VCaP (cell line): ENCODE measurements at regions not wholly inside any gene's neighbourhood (a gene's known extent, or its start where the extent isn't known, plus 50 kb on each side); places are given as distances from the start of the nearest gene placed in this dataset.

Experiments used
- H3K27ac ChIP-seq: fragments of 450-650 bp; 2 replicates; pipeline ENCODE4 v1.5.1; 2017
- TF ChIP-seq, protein P1 (sequence below): fragments of 450-650 bp; conservative IDR thresholded peaks from 2 replicates; pipeline ENCODE4 v1.5.1; 2017; ENCODE audit warnings: mild to moderate bottlenecking, moderate library complexity

DNA sequence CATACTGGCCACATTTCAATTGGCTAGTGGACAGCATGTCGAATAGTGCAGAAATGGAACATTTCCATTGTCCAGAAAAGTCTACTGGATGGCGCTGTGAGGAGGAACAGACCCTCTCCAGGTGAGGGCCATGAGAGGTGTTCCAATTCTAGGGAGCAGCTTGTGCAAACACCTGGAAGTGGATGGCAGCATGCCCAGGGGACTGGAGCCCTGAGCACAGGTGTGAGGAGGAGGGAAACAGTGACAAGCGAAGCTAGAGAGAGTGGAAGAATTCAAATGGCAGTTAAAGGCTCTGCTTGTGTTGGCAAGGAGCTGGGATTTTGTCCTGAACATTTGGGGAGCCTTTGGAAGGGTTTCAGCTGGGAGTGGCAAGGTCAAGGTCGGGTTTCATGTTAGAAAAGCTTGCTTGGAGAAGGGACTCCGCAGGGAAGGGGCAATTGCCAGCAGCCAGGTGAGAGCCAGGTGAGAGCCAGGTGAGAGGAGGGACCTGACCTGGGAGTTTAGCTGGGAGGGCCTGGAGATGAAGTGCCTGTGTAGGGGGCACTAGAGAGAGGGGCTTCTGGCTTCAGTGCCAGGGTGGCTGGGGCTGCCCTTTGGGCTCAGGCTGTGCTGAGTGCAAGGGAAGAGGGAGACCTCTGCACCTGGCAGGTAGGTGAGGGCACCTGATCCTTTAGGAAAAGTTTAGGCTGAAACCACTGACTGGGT is 93.8 kb downstream of the LINGO1 start:
- TF ChIP-seq, protein P1, sequence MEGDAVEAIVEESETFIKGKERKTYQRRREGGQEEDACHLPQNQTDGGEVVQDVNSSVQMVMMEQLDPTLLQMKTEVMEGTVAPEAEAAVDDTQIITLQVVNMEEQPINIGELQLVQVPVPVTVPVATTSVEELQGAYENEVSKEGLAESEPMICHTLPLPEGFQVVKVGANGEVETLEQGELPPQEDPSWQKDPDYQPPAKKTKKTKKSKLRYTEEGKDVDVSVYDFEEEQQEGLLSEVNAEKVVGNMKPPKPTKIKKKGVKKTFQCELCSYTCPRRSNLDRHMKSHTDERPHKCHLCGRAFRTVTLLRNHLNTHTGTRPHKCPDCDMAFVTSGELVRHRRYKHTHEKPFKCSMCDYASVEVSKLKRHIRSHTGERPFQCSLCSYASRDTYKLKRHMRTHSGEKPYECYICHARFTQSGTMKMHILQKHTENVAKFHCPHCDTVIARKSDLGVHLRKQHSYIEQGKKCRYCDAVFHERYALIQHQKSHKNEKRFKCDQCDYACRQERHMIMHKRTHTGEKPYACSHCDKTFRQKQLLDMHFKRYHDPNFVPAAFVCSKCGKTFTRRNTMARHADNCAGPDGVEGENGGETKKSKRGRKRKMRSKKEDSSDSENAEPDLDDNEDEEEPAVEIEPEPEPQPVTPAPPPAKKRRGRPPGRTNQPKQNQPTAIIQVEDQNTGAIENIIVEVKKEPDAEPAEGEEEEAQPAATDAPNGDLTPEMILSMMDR, result no peak
- H3K27ac ChIP-seq, result no peak overlapping the region

DNA sequence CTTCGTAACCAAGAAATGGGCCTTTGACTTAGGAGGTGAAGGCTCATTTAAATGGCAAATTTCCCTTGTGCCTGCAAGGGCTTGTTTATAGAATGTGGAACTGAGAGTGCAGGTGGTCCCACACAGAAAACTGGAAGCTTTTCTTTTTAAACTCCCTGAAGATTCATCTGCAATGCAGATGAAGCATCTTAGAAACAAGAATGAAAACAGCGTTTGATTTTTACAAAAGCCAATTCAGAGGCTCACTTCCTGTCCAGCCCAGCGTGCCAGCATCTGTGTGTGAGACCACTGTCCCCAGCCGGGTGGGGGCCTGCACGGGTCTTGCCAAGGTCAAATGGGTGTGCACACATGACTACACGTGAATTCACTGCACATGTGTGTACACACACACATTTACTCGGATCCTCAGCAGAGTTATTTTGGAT is 94.7 kb downstream of the LINGO1 start:
- no peak overlapping the region for H3K27ac ChIP-seq
- TF ChIP-seq, protein P1, result no peak

DNA sequence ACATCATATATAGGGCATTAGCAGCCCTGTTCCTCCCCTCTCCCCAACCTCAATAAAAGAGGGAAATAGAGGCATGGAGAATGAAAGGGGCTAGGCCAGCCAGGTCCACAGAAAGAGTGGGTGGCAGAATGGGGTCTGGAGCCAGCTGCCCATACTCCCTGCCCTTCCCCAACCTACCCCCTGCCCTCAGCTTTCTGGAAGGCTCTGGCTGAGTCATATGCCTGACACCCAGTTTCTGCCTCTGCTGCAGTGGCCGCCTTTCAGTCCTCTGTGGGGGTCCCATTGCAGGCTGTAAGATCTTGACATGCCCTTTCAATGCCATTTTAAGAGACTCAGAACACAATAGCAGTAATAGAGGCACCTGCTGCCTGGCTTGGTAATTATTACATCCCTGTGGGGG is 95.7 kb downstream of the LINGO1 start:
- no peak overlapping the region for H3K27ac ChIP-seq
- TF ChIP-seq, protein P1, result no peak

DNA sequence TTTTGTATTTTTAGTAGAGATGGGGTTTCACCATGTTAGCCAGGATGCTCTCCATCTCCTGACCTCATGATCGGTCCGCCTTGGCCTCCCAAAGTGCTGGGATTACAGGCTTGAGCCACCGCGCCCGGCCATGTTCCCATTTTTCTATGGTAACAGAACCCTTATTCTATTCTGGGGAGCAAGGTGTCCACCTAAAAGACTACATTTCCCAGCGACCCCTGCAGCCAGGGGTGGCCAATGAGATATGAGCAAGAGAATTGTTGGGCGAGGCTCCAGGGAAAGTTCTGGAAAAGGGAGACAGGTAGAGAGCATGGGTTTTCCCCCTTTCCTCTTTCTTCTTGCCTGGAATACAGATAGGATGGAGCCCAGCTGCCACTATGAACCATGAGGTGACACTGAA is 96.9 kb downstream of the LINGO1 start:
- H3K27ac ChIP-seq, result no peak overlapping the region

More for the DNA sequence above, 96.9 kb downstream of the LINGO1 start:
- TF ChIP-seq, protein P1, result no peak
